WERI-Rb-1 (cell line): ENCODE measurements at regions not wholly inside any gene's neighbourhood (a gene's known extent, or its start where the extent isn't known, plus 50 kb on each side); places are given as distances from the start of the nearest gene placed in this dataset.
A peak's percentile ranks its signal among the peaks of the same experiment; 100 is the strongest.

ENCODE experiments used
- DNase-seq: peaks from one replicate; pipeline ENCODE4 v3.0.0-alpha.2; 2020
- H3K27ac ChIP-seq: fragments of 250-450 bp; sonication (Bioruptor Pico); 2 replicates; pipeline ENCODE4 v1.5.1; 2020; ENCODE audit warnings: mild to moderate bottlenecking, moderate library complexity
- H3K27me3 ChIP-seq: fragments of 250-450 bp; sonication (Bioruptor Pico); 2 replicates; pipeline ENCODE4 v1.5.1; 2021; ENCODE audit warnings: mild to moderate bottlenecking, low read depth, moderate library complexity; ENCODE audit not compliant: insufficient read depth, severe bottlenecking
- H3K36me3 ChIP-seq: fragments of 250-450 bp; sonication (Bioruptor Pico); 2 replicates; pipeline ENCODE4 v1.5.1; 2020; ENCODE audit warnings: mild to moderate bottlenecking, moderate library complexity
- H3K4me3 ChIP-seq: 2 replicates; pipeline ENCODE4 v1.5.1; 2011; ENCODE audit warnings: low read depth, mild to moderate bottlenecking, control low read depth, low read length
- H3K9me3 ChIP-seq: fragments of 250-450 bp; sonication (Bioruptor Pico); 2 replicates; pipeline ENCODE4 v1.5.1; 2021; ENCODE audit warnings: mild to moderate bottlenecking, moderate library complexity; ENCODE audit not compliant: severe bottlenecking
- CTCF ChIP-seq: IDR thresholded peaks from 2 replicates; pipeline ENCODE4 v1.5.1; 2011; ENCODE audit warnings: low read depth, mild to moderate bottlenecking, control low read depth, inconsistent platforms, low read length

- H3K27ac ChIP-seq: no peak overlapping the region
- H3K27me3 ChIP-seq: no peaks in the 10 kb centered on the region
- H3K9me3 ChIP-seq: no peaks in the 10 kb centered on the region
- H3K4me3 ChIP-seq: no peak overlapping the region
- DNase-seq: no peak
- TF ChIP-seq CTCF: no peak
- H3K36me3 ChIP-seq: no peaks in the 10 kb centered on the region
Measured at GRCh38 chr1:164311377-164311776, 247.6 kb upstream of the PBX1 start.

- no peaks in the 10 kb centered on the region for H3K36me3 ChIP-seq
- TF ChIP-seq CTCF: no peak
- peak overlapping the region; percentile 6; the same call in 1 of the 2 replicates for H3K27ac ChIP-seq
- no peaks in the 10 kb centered on the region for H3K9me3 ChIP-seq
- no peaks in the 10 kb centered on the region for H3K27me3 ChIP-seq
- H3K4me3 ChIP-seq: peak overlapping the region; percentile 81
- DNase-seq: peak; percentile 82
Measured at GRCh38 chr1:164320790-164321731, 237.9 kb upstream of the PBX1 start.

- H3K27me3 ChIP-seq: no peaks in the 10 kb centered on the region
- no peak for TF ChIP-seq CTCF
Measured at GRCh38 chr1:164325786-164326185, 233.2 kb upstream of the PBX1 start.

GRCh38 chr1:164333387-164333786 is 225.6 kb upstream of the PBX1 start:
- no peak overlapping the region for H3K27ac ChIP-seq
- TF ChIP-seq CTCF: no peak
- H3K4me3 ChIP-seq: no peak overlapping the region
- no peaks in the 10 kb centered on the region for H3K27me3 ChIP-seq
- no peaks in the 10 kb centered on the region for H3K36me3 ChIP-seq
- no peak for DNase-seq
- no peaks in the 10 kb centered on the region for H3K9me3 ChIP-seq

More at GRCh38 chr1:164325786-164326185, 233.2 kb upstream of the PBX1 start:
- Histone ChIP-seq H3K36me3 (no peaks in the 10 kb centered on the region), H3K4me3 (no peak overlapping the region), H3K27ac (no peak overlapping the region), H3K9me3 (peaks cover 6% of the 10 kb centered on the region)
- no peak for DNase-seq

GRCh38 chr1:164337394-164337793 is 221.6 kb upstream of the PBX1 start:
- Histone ChIP-seq H3K27me3 (no peaks in the 10 kb centered on the region), H3K4me3 (no peak overlapping the region), H3K36me3 (no peaks in the 10 kb centered on the region), H3K27ac (no peak overlapping the region), H3K9me3 (peaks cover 4% of the 10 kb centered on the region)
- no peak for TF ChIP-seq CTCF
- DNase-seq: peak; percentile 26

- no peaks in the 10 kb centered on the region for H3K27me3 ChIP-seq
- H3K27ac ChIP-seq: no peak overlapping the region
- peaks cover 4% of the 10 kb centered on the region for H3K9me3 ChIP-seq
- no peak for TF ChIP-seq CTCF
- no peak for DNase-seq
- H3K36me3 ChIP-seq: no peaks in the 10 kb centered on the region
- no peak overlapping the region for H3K4me3 ChIP-seq
Measured at GRCh38 chr1:164337885-164338284, 221.1 kb upstream of the PBX1 start.
